A673 (cell line): ENCODE measurements at regions not wholly inside any gene's neighbourhood (a gene's known extent, or its start where the extent isn't known, plus 50 kb on each side); places are given as distances from the start of the nearest gene placed in this dataset.
"Not testable (repeated sequence)": the region's sequence is repeated elsewhere in the genome, so short reads cannot be mapped to it uniquely, and the experiment has no call there.

Experiments used
- BruUV-seq: library from RNA; stranded (reverse); fragments of 400-500 nt; replicated peaks from 2 replicates; lab custom pipeline; 2021; lab: Mats Ljungman, UMichigan
- CTCF ChIA-PET: fragments of 300-600 bp; sonication (Branson Sonifier 250); formaldehyde crosslinking; loops from one replicate; lab custom pipeline; 2022; ENCODE audit warnings: antibody characterized with exemption; lab: Charles Lee
- POLR2A ChIA-PET: fragments of 300-600 bp; sonication (Branson Sonifier 250); formaldehyde crosslinking; loops from one replicate; lab custom pipeline; 2022; ENCODE audit warnings: antibody characterized with exemption; ENCODE audit not compliant: low non-redundant PET; lab: Charles Lee
- DNase-seq: peaks from one replicate; pipeline ENCODE4 v3.0.0-alpha.2; 2015; ENCODE audit warnings: low spot score
- H3K27ac ChIP-seq: fragments of 200-600 bp; sonication (generic); 2 replicates; pipeline ENCODE4 v1.5.1; 2016; ENCODE audit warnings: mixed run types, low read depth, mild to moderate bottlenecking, mixed read lengths, antibody characterized with exemption, low read length; ENCODE audit not compliant: poor library complexity, severe bottlenecking
- H3K27me3 ChIP-seq: fragments of 200-600 bp; sonication (generic); replicated peaks from 2 replicates; pipeline ENCODE4 v1.6.1; 2017; ENCODE audit warnings: mixed run types, low read depth, mild to moderate bottlenecking, mixed read lengths, antibody characterized with exemption, low read length; ENCODE audit not compliant: insufficient read depth, poor library complexity
- H3K36me3 ChIP-seq: fragments of 200-600 bp; sonication (generic); 2 replicates; pipeline ENCODE4 v1.6.1; 2016; ENCODE audit warnings: mixed run types, mild to moderate bottlenecking, mixed read lengths, antibody characterized with exemption, low read length; ENCODE audit not compliant: insufficient read depth, poor library complexity, severe bottlenecking
- H3K4me1 ChIP-seq: fragments of 200-600 bp; sonication (generic); 2 replicates; pipeline ENCODE4 v1.6.1; 2017; ENCODE audit warnings: mixed run types, mild to moderate bottlenecking, mixed read lengths, antibody characterized with exemption, low read length; ENCODE audit not compliant: insufficient read depth, poor library complexity, severe bottlenecking
- H3K4me3 ChIP-seq: fragments of 200-600 bp; sonication (generic); 2 replicates; pipeline ENCODE4 v1.5.1; 2016; ENCODE audit warnings: low read depth, mixed run types, mild to moderate bottlenecking, mixed read lengths, low read length; ENCODE audit not compliant: poor library complexity, severe bottlenecking
- H3K9me3 ChIP-seq: fragments of 200-600 bp; sonication (generic); 2 replicates; pipeline ENCODE4 v1.6.1; 2016; ENCODE audit warnings: mixed run types, low read depth, mild to moderate bottlenecking, mixed read lengths, antibody characterized with exemption, low read length; ENCODE audit not compliant: poor library complexity, severe bottlenecking
- CTCF ChIP-seq: fragments of 300-800, 200-600 bp; sonication (generic); conservative IDR thresholded peaks from 2 replicates; pipeline ENCODE4 v1.5.1; 2017; ENCODE audit warnings: low read depth, mild to moderate bottlenecking, antibody characterized with exemption, low read length, moderate library complexity, mixed read lengths
- EZH2 ChIP-seq: fragments of 200-600 bp; sonication (generic); IDR thresholded peaks from 2 replicates; pipeline ENCODE4 v1.6.1; 2017; ENCODE audit warnings: borderline replicate concordance, low read depth, mild to moderate bottlenecking, mixed read lengths, antibody characterized with exemption, low read length; ENCODE audit not compliant: poor library complexity, severe bottlenecking
- intact Hi-C: fragments of 100-400 bp; cut with micrococcal nuclease; formaldehyde crosslinking; loops from one replicate; pipeline ENCODE4 v1.10.0; 2022; ENCODE audit not compliant: unreplicated experiment

- Histone ChIP-seq H3K9me3 (no peaks in the 10 kb centered on the region), H3K4me3 (no peak overlapping the region), H3K27me3 (no peaks in the 10 kb centered on the region), H3K4me1 (peaks cover 11% of the 10 kb centered on the region), H3K36me3 (no peaks in the 10 kb centered on the region), H3K27ac (no peak overlapping the region)
- intact Hi-C loops, result no loop called here
- no peak for DNase-seq
- TF ChIP-seq CTCF (no peak), EZH2 (no peak)
- CTCF ChIA-PET, result no interaction called here
- no TSS peak for BruUV-seq
- POLR2A ChIA-PET, result no interaction called here
Measured at GRCh38 chr2:242017086-242017485, 147.6 kb downstream of the RTP5 start.

GRCh38 chr2:242018416-242018815, 148.9 kb downstream of the RTP5 start:
- CTCF ChIA-PET, H3K27me3 ChIP-seq, DNase-seq, H3K4me3 ChIP-seq, BruUV-seq, H3K9me3 ChIP-seq, intact Hi-C loops, H3K36me3 ChIP-seq, H3K27ac ChIP-seq, POLR2A ChIA-PET: not testable (repeated sequence)
- H3K4me1 ChIP-seq, result peaks cover 11% of the 10 kb centered on the region

- TF ChIP-seq CTCF, result no peak
- TF ChIP-seq EZH2, result no peak
- no peaks in the 10 kb centered on the region for H3K27me3 ChIP-seq
- no peak for DNase-seq
- H3K4me3 ChIP-seq, result no peak overlapping the region
- ChIA-PET CTCF (no interaction called here), POLR2A (no interaction called here)
- H3K27ac ChIP-seq, result no peak overlapping the region
- no TSS peak for BruUV-seq
- H3K4me1 ChIP-seq, result peaks cover 11% of the 10 kb centered on the region
- intact Hi-C loops, result no loop called here
- H3K36me3 ChIP-seq, result no peaks in the 10 kb centered on the region
- no peaks in the 10 kb centered on the region for H3K9me3 ChIP-seq
Measured at GRCh38 chr2:242019344-242019743, 149.8 kb downstream of the RTP5 start.
